HG03565 (cell line): ENCODE measurements at regions not wholly inside any gene's neighbourhood (a gene's known extent, or its start where the extent isn't known, plus 50 kb on each side); places are given as distances from the start of the nearest gene placed in this dataset.

Experiments used
- ATAC-seq: cut with Tn5 transposase; IDR thresholded peaks from one replicate; pipeline ENCODE4 v1.9.1; 2021; ENCODE audit warnings: mild to moderate bottlenecking, moderate library complexity; ENCODE audit not compliant: unreplicated experiment

DNA sequence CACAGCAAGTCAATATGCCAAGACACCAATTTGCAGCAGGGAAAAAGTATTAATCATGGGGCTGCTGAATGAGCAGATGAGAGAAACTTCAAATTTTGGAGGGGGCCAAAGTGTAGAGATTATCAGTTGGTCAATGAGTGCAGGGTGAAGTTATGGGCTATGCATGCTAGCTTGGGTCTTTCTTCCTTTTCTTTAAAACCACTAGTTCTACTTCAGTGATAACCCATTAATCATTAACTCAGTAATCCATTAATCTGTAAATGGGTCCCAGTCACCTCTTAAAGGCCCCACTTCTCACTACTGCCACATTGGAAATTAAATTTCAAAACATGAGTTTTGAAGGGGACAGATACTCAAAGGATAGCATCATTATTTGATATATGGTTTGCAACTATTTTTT is 688.6 kb upstream of the ADGRL4 start:
- peak; percentile 89 for ATAC-seq

DNA sequence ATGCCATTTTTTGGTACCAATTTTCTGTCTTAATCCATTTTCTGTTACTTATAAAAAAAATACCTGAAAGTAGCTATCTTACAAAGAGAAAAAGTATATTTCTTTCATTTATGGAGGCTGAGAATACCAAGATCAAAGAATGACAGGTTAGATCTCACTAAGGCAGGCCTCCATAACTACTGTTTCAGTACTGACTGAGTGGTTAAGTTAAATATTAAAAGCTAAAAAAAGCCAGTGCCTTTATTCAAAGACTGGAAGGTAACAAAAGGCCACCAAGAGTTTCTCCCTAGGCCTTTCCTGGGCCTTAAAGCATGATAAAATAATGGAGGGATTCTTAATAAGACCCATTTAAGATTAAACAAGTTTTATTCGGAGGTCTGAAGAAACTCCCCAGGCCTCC is 687.7 kb upstream of the ADGRL4 start:
- ATAC-seq = peak; percentile 38

DNA sequence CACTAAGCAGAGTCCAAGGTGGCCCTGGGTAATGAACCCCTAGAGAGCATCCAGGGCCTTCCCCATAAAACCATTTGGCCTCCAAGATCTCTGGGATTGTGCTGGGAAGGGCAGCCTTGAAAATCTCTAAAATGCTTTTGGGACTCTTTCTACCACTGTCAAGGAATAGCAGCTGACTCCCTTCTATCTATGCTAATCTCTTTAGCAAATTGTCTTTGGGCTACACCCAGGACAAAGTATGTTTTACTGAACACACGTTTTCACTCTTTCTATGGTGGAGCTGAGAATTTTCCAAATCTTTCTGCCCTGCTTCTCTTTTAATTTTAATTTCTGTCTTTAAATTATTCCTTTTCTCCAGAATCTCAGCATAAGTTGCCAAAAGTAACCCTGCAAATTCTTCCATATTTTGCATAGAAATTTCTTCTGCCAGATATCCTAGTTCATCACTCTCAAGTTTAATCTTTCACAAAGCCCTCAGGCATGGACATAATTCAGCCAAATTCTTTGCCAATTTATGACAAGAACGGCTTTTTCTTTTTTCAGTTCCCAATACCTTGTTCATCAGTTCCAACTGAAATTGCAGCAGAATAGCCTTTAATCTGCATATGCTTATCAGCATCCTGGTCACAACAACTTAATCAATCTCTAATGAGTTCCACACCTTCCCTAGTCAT is 687.0 kb upstream of the ADGRL4 start:
- ATAC-seq = no peak

DNA sequence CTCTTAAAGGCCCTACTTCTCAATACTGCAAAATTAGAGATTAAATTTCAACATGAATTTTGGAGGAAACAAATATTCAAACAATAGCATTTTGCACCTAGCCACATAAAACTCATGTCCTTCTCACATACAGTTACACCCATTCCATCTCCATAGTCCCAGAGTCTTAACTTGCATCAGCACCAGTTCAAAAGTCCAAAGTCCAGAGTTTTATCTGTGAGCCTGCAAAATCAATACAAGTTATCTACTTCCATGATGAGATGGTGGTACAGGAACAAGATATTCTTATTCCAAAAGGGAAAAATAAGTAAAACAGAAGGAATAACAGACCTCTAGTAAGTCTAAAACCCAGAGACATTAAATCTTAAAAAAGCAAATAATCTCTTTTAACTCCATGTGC is 686.0 kb upstream of the ADGRL4 start:
- no peak for ATAC-seq

DNA sequence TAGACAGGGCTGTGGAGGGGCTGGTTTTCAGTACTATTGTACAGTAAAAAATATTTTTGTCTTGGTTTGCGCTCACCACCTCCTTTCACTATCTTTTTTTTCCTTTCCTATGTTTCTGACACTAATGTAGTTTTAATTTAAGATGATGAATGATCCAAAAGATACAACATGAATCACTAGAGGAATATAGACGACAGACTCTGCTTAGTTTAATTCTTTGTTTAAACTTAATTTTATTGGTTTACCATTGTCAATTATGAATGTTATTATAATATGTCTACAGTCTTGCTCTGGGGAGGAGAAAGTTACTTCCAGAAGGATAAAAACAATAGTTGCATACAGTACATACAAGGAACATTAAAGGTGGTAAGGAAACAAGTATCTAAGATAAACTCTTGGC is 682.4 kb upstream of the ADGRL4 start:
- no peak for ATAC-seq

DNA sequence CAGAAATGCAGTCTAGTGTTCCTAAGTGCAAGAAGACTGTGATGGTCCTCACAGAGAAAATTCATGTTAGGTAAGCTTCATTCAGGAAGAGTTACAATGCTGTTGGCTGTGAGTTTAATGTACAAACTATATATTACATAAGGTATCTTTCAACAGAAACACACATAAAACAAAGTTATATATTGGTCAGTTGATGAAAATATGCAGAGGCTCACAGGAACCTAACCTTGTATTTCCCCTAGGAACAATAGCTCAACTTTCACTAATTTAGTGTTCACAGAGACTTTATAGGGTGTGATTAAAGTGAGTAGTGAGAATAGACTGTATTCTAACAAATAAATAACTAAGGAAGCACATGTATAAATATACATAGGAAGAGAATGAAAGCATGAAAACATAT is 676.9 kb upstream of the ADGRL4 start:
- ATAC-seq = no peak

DNA sequence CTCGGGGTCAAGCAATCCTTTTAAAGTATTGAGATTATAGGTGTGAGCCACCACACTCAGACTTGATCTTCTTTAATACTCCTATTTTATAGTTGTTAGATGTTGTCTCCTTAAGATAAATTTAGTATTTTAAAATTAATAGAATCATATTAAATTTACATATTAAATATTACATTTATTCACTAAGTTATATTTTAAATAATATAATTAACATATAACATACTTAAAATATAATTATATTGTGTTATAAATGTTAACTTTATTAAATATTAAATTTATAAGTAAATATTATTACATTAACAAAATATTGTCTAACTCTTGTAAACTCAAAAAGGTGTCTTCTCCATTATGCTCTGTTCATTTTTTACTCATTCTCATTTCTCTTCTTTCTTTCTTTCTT is 675.9 kb upstream of the ADGRL4 start:
- ATAC-seq = no peak

DNA sequence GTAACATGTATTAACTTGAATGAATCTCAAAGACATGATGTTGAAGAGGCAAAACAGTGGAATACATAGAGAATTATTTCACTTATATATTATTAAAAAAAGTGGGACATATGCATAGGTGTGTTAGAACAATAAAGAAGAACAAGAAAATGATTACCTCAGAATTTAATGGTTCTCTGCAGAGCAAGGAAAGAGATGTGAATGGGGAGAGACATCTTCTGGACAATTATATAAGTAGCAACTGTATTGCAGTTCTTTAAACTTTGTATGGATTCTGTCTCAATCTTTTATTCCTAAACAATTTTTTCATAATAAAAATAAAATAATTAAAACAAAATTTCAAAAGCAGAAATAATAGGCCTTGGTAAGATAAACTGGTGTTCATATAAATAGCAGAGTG is 674.9 kb upstream of the ADGRL4 start:
- ATAC-seq = no peak

DNA sequence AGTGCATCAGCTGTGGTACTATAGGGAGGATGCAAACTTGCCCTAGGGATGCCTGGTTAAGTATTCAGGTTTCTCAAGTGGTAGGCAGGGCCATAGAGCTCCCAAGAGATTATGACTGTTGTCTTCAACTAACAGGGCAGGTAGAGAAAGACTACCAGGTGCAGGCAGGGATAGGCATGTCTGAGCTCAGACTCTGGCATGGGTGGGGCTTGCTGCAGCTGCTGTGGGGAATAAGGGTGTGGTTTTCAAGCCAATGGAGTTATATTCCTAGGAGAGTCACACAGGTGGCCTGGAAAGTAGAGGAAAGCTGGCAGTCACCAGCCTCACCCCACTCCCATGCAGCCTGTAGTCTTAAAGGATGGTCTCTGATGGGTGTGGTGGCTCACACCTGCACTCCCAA is 673.4 kb upstream of the ADGRL4 start:
- no peak for ATAC-seq

DNA sequence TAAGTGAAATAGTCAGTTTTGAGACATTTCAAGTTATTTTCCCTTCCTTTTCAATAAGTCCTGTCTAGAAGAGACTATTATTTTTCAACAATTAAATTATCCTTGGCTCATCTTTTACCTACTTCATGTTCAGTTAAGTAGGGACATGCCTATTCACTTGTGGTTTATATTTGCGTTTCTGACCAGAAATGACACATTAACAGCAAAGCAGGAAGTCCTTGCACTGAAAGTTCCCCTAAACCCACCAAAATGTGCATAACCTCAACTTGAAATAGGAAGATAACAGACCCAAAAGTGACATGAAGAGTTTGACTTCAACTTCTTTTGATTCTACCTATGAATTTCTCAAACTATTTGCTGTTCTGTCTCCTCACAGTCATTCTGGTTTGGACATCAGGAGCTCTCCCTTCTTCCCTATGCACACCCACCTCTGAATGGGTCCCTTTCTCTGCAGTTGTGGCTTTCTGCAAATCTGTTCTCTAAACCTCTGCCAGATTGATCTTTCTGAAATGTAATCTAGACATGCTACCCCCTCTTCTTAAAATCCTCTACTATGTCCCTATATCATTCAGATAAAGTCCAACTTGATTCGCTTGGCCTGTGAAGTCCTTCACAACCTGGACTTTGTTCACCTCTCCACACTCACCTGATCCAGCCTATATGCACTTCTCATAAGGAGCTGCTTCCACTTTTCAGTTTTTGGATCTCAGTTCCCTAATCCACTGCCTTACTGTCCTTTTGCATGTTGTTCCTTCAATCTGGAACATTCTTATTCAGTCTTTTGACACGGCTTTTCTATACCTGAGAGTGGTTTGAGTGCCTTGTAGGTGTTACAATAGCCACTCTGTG is 661.5 kb upstream of the ADGRL4 start:
- ATAC-seq = peak; percentile 87

DNA sequence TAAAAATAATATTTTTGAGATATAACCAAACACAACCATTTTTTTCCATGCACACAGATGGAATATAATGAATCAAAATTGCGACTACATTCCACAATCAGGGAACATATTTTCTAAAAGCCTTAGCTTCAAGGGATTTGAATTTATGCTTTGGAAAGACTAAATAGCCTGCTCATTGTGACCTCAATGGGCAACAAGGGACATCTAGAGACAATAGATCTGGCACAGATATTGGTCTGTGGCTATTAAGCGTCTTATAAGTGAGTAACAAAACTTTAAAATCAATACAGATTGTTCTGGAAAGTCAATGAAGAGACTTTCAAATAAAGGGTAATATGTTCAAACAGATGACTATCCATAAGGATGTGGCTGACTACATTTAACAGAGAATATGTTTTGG is 660.6 kb upstream of the ADGRL4 start:
- no peak for ATAC-seq

DNA sequence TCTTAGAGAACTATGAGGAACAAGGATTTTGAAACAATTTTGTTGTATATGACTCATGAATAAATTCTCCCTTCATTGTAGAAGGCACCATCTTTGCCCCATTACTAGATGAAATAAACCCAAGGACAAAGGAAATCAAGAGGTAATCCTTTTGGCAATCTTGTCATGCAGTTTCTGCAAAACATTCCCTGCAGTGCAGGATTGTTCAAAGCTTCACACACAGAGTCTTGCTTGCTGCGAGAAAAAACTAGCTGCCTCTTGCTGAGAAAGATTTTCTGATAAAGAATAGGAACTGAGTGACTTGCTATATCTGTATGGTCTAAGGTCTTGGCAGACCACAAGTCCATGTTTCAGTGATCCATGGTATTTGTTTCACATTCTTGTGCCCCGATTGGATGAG is 657.4 kb upstream of the ADGRL4 start:
- no peak for ATAC-seq

DNA sequence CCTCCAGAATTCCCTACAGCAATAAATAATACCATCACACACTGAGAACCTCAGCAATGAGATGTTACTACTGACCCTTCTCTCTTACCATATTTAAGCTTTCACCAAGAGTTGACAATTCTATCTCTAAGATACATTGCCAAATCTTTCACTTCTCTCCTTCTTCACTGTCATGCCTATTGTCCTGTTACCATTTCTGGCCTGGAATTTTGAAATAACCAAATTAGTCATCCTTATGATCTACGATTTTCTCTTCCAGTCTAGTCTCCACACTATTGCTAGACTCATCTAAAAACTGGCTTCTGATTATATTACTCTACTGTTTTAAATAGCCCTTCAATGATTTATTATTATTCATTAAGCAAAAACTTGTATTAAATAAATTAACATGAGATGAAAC is 656.1 kb upstream of the ADGRL4 start:
- no peak for ATAC-seq

DNA sequence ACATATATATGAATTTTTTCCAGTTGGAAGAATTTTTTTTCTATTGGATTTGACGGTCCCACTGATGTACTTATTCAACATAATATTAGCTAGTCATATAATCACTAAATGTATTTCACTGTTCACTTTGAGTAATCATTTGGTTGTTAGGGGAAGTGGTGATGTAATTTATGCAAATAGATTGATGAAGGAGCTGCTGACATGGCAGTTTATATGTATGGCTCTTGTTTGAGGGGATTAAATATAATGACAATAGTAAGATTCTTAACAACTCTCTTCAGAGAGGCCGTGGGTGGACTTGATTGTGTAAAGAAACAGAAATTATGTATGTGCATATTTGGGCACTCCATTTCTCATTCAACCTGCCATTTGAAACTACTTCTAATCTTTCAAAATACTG is 653.6 kb upstream of the ADGRL4 start:
- ATAC-seq = no peak

DNA sequence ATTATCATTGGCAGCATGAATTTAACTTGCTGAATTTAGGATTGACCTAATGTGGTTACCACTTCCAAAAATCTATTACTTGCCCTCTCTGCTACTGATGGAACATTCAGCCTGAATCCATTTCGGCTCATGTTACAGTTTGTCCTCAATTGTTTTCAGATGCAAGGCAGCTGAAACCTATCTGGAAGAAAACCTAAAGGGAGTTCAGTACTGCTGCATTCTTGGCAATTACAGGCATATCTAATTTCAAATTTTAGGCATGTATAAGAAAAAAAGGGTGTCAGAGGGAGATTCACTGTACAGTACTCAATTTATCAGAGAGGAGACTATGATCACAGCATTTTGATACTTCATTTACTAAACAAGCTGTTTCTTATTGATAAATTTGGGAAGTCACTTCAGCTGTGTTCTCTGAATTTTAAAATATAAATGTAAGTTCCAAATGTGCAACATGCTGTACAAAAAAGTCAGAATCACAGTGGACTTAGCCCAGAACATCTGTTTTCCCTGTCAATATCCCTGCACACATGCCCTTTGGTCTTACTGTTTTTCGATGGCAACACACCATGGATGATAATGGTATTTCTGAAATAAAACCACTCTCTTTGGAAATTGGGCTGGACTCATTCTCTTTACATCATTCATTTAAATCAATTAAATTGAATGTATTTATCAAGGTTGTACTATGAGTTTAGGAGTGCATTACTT is 651.6 kb upstream of the ADGRL4 start:
- ATAC-seq = no peak

DNA sequence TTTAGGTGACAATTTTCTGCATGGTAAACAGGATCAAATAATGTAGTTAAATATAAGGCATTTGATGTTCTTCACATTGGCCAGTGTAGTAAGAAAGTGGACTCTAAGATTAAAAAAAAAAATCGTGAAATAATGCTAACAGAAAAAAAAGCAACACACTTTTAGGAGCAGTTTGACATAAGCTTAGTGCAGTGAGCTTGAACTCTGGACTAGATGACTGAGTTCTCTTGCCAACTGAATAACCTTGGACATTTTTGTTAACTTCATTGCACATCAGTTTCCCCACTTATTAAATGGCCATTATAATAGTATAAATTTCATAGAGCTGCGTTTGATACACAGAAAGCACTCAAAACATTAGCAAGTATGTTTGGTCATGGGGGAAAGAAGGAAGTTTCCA is 649.3 kb upstream of the ADGRL4 start:
- ATAC-seq = no peak

DNA sequence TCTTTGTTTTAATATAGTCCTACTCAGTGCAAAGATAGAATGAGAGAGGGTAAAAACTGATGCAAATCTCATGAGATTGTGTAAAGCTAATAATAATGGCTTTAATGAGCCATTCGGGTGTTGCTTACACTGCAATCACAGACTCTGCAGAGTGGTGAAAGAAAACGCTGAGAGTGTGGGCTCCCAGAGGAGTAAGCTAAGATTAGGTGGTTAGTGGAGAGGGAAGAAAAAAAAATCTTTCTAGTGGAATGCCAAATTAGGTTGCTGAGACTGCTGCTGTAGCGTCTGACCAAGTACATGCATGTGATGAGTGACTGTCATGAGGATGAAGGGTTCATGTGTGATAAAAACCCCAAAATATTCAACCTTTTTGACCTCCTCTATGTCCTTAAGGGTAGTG is 645.9 kb upstream of the ADGRL4 start:
- ATAC-seq = no peak

DNA sequence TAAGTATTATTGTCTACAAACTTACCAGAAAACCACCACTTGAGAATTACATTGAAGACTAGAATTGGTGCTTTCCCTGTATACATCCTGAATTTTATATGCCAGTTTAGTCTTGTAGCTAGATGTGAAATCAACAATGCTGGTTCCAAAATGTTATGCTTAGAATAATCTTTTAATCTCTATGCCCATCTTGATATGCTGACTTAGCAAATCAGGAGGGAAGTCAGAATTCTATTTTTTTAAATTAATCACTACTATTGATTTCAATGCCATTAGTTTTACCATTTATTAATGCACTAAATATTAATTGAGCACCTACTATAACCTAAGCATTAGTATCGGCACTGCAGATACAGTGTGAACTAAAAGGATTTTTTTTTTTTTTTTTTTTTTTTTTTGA is 641.6 kb upstream of the ADGRL4 start:
- ATAC-seq = no peak

DNA sequence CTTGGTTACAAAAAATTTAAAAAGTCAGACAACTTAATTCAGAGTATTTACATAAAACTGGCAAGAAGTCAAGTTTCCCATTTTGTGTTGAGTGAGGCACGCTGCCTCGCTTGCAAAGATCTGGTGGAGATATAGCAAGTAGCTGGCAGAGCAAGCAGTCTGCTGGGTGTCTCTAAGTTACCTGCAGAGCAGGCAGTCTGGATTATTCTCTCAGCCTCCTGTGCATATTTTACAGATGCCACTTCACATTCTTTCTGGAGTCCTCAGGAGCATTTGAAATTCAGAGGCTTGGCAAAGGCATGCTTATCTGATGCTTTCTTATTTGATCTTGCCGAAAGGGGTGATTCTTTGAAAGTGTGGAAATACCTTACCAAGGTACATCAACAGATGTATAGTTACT is 640.4 kb upstream of the ADGRL4 start:
- ATAC-seq = no peak

DNA sequence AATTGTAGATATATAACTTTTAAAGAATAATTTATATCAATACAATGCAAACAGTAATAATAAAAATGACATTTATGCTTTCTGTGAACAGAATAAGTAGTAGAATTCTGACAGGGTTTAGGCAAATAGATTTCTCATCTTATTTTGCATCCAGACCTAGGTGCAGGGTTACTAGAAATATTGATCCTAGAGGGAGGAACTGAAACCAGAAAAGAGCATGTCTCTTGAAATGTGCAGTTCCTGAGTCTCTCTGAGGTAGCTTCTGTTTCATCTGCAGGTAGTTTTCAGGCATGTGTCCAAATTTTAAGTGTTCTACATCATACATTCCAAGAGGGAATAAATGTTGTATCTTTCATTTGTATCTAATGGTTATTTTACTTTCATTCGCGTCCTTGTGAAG is 631.9 kb upstream of the ADGRL4 start:
- peak; percentile 96 for ATAC-seq

DNA sequence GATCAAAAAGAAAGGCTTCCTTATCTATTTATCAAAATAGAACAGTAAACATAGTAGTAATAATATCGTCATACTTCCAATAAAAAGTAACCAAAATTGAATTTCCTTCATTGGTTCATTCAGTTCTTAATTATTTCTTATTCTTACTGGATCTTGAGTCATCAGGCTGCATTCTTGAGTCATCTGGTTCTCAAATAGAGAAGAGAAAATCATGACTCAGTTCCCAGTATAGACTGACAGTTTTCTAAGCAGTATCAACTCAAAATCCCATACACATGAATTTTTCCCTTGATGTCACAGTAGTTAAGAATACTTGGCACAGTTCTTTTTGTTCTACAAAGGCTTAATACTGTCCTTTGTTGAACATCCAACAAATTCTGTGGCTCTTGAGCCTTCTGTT is 626.9 kb upstream of the ADGRL4 start:
- no peak for ATAC-seq

DNA sequence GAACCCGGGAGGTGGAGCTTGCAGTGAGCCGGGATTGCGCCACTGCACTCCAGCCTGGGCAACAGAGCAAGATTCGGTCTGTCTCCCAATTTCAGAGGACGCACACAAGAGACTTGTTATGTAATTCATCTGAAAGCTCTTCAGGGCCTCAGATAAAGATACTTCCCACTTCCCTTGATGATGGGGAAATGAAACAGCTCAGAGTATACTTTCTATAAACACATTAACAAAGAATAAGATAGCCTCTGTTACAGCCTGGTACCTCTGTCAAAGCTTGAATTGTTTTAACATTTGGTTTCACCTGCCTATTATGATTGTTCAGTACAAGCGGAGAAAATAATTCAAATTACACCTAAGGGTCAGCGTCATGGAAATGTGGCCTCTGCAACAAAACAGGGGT is 622.9 kb upstream of the ADGRL4 start:
- ATAC-seq = no peak
